ENCODE measurements at regions not wholly inside any gene's neighbourhood (a gene's known extent, or its start where the extent isn't known, plus 50 kb on each side); places are given as distances from the start of the nearest gene placed in this dataset.

- Histone ChIP-seq H3K9me3 (ENCODE audit: control insufficient read depth, low read length) (no peaks in the 10 kb centered on the region), H3K4me2 (ENCODE audit: low read length) (no peak overlapping the region), H2AFZ (no peak overlapping the region), H3K9ac (no peak overlapping the region), H3K36me3 (ENCODE audit: control insufficient read depth, insufficient read depth, low read length) (no peaks in the 10 kb centered on the region), H3K27me3 (ENCODE audit: control insufficient read depth, insufficient read depth, low read length) (no peaks in the 10 kb centered on the region), H3K27ac (no peak overlapping the region), H3K4me3 (ENCODE audit: low read depth, low read length) (no peak overlapping the region), H3K4me1 (no peaks in the 10 kb centered on the region), H3K79me2 (no peaks in the 10 kb centered on the region)
- TF ChIP-seq CTCF (IDR thresholded peaks at IDR 0.05), result no peak
These were observed 382.9 kb downstream of the SEMA3D start for GRCh38 chr7:84803979-84804378.

GRCh38 chr7:84801396-84801795, 385.5 kb downstream of the SEMA3D start:
- H3K79me2 ChIP-seq, result no peaks in the 10 kb centered on the region
- no peaks in the 10 kb centered on the region for H3K4me1 ChIP-seq
- H3K36me3 ChIP-seq (ENCODE audit: control insufficient read depth, insufficient read depth, low read length), result no peaks in the 10 kb centered on the region
- no peak overlapping the region for H3K9ac ChIP-seq
- no peaks in the 10 kb centered on the region for H3K27me3 ChIP-seq (ENCODE audit: control insufficient read depth, insufficient read depth, low read length)
- H3K4me3 ChIP-seq (ENCODE audit: low read depth, low read length), result no peak overlapping the region
- H2AFZ ChIP-seq, result no peak overlapping the region
- TF ChIP-seq CTCF (IDR thresholded peaks at IDR 0.05), result no peak
- no peaks in the 10 kb centered on the region for H3K9me3 ChIP-seq (ENCODE audit: control insufficient read depth, low read length)
- H3K27ac ChIP-seq, result no peak overlapping the region
- H3K4me2 ChIP-seq (ENCODE audit: low read length), result no peak overlapping the region

- no peak overlapping the region for H2AFZ ChIP-seq
- no peaks in the 10 kb centered on the region for H3K4me1 ChIP-seq
- no peak overlapping the region for H3K4me3 ChIP-seq (ENCODE audit: low read depth, low read length)
These were observed 386.0 kb downstream of the SEMA3D start for GRCh38 chr7:84800846-84801245.

GRCh38 chr7:84799106-84799505, 387.8 kb downstream of the SEMA3D start:
- Histone ChIP-seq H3K4me2 (ENCODE audit: low read length) (no peak overlapping the region), H3K27ac (no peak overlapping the region), H3K9me3 (ENCODE audit: control insufficient read depth, low read length) (no peaks in the 10 kb centered on the region), H3K36me3 (ENCODE audit: control insufficient read depth, insufficient read depth, low read length) (no peaks in the 10 kb centered on the region), H3K27me3 (ENCODE audit: control insufficient read depth, insufficient read depth, low read length) (no peaks in the 10 kb centered on the region), H3K4me3 (ENCODE audit: low read depth, low read length) (no peak overlapping the region), H3K79me2 (no peaks in the 10 kb centered on the region), H3K4me1 (no peaks in the 10 kb centered on the region), H2AFZ (no peak overlapping the region), H3K9ac (no peak overlapping the region)
- no peak for TF ChIP-seq CTCF (IDR thresholded peaks at IDR 0.05)

More at GRCh38 chr7:84800846-84801245, 386.0 kb downstream of the SEMA3D start:
- H3K9ac ChIP-seq, result no peak overlapping the region
- H3K79me2 ChIP-seq, result no peaks in the 10 kb centered on the region
- no peak overlapping the region for H3K27ac ChIP-seq
- TF ChIP-seq CTCF (IDR thresholded peaks at IDR 0.05), result no peak
- no peak overlapping the region for H3K4me2 ChIP-seq (ENCODE audit: low read length)
- H3K27me3 ChIP-seq (ENCODE audit: control insufficient read depth, insufficient read depth, low read length), result no peaks in the 10 kb centered on the region
- no peaks in the 10 kb centered on the region for H3K9me3 ChIP-seq (ENCODE audit: control insufficient read depth, low read length)
- no peaks in the 10 kb centered on the region for H3K36me3 ChIP-seq (ENCODE audit: control insufficient read depth, insufficient read depth, low read length)

GRCh38 chr7:84792231-84792893, 394.5 kb downstream of the SEMA3D start:
- TF ChIP-seq CTCF (IDR thresholded peaks at IDR 0.05), result no peak
- no peak overlapping the region for H3K4me3 ChIP-seq (ENCODE audit: low read depth, low read length)
- no peaks in the 10 kb centered on the region for H3K36me3 ChIP-seq (ENCODE audit: control insufficient read depth, insufficient read depth, low read length)
- H3K79me2 ChIP-seq, result no peaks in the 10 kb centered on the region
- H3K27ac ChIP-seq, result no peak overlapping the region
- no peaks in the 10 kb centered on the region for H3K27me3 ChIP-seq (ENCODE audit: control insufficient read depth, insufficient read depth, low read length)
- H3K4me2 ChIP-seq (ENCODE audit: low read length), result no peak overlapping the region
- H3K9me3 ChIP-seq (ENCODE audit: control insufficient read depth, low read length), result no peaks in the 10 kb centered on the region
- no peaks in the 10 kb centered on the region for H3K4me1 ChIP-seq
- no peak overlapping the region for H3K9ac ChIP-seq
- H2AFZ ChIP-seq, result no peak overlapping the region

Measured in parathyroid adenoma (tissue), 2 donors.